IMR-90 (cell line): ENCODE measurements at regions not wholly inside any gene's neighbourhood (a gene's known extent, or its start where the extent isn't known, plus 50 kb on each side); places are given as distances from the start of the nearest gene placed in this dataset.

ENCODE experiments used
- ATAC-seq: fragments of 200-7000 bp; cut with Tn5 transposase; 2 replicates; pipeline ENCODE4 v1.9.1; 2020; ENCODE audit warnings: low read depth, mild to moderate bottlenecking, moderate library complexity
- BruUV-seq: library from RNA; stranded (reverse); fragments of 400-500 nt; replicated peaks from 2 replicates; lab custom pipeline; 2021; lab: Mats Ljungman, UMichigan
- CTCF ChIA-PET: fragments of 300-600 bp; formaldehyde crosslinking; extraction: SDS; loops from one replicate; lab custom pipeline; 2021; ENCODE audit warnings: antibody characterized with exemption; lab: Yijun Ruan, JAX
- POLR2A ChIA-PET: fragments of 300-600 bp; sonication (Branson Sonifier 250); formaldehyde crosslinking; loops from one replicate; lab custom pipeline; 2022; ENCODE audit warnings: antibody characterized with exemption; ENCODE audit not compliant: unreplicated experiment; lab: Charles Lee
- DNase-seq: peaks from one replicate; pipeline ENCODE4 v3.0.0; 2013
- H2AFZ ChIP-seq: replicated peaks from 2 replicates; pipeline ENCODE3; 2013; ENCODE audit warnings: low read length, mild to moderate bottlenecking; ENCODE audit not compliant: poor library complexity
- H2AK5ac ChIP-seq: 2 replicates; pipeline ENCODE4 v1.6.1; 2013; ENCODE audit warnings: low read depth, low read length, inconsistent platforms
- H2AK9ac ChIP-seq: replicated peaks from 2 replicates; pipeline ENCODE3; 2013; ENCODE audit warnings: mild to moderate bottlenecking, low read depth, low read length, moderate library complexity; ENCODE audit not compliant: poor library complexity
- H2BK120ac ChIP-seq: 2 replicates; pipeline ENCODE4 v1.6.1; 2013; ENCODE audit warnings: low read depth, low read length, inconsistent platforms
- H2BK15ac ChIP-seq: 3 replicates; pipeline ENCODE4 v1.6.1; 2013; ENCODE audit warnings: low read depth, low read length, inconsistent platforms
- H2BK20ac ChIP-seq: 2 replicates; pipeline ENCODE4 v1.6.1; 2013; ENCODE audit warnings: low read depth, mild to moderate bottlenecking, inconsistent platforms, low read length, moderate library complexity
- H2BK5ac ChIP-seq: 2 replicates; pipeline ENCODE4 v1.6.1; 2013; ENCODE audit warnings: mild to moderate bottlenecking, low read depth, low read length, inconsistent platforms; ENCODE audit not compliant: poor library complexity, severe bottlenecking
- H3K14ac ChIP-seq: replicated peaks from 2 replicates; pipeline ENCODE4 v1.6.1; 2013; ENCODE audit warnings: low read depth, low read length, inconsistent platforms
- H3K18ac ChIP-seq: 2 replicates; pipeline ENCODE4 v1.6.1; 2013; ENCODE audit warnings: low read depth, low read length, control low read depth
- H3K23ac ChIP-seq: 2 replicates; pipeline ENCODE4 v1.6.1; 2013; ENCODE audit warnings: low read depth, low read length, inconsistent platforms
- H3K27ac ChIP-seq: 2 replicates; pipeline ENCODE4 v1.5.1; 2013; ENCODE audit warnings: mild to moderate bottlenecking, control low read depth, low read length; ENCODE audit not compliant: insufficient read depth
- H3K27me3 ChIP-seq: 2 replicates; pipeline ENCODE4 v1.6.1; 2013; ENCODE audit warnings: low read length; ENCODE audit not compliant: control insufficient read depth, insufficient read depth
- H3K36me3 ChIP-seq: 2 replicates; pipeline ENCODE4 v1.6.1; 2013; ENCODE audit warnings: low read length, mixed read lengths; ENCODE audit not compliant: control insufficient read depth, insufficient read depth
- H3K4ac ChIP-seq: 2 replicates; pipeline ENCODE4 v1.6.1; 2013; ENCODE audit warnings: low read depth, low read length, inconsistent platforms
- H3K4me1 ChIP-seq: 2 replicates; pipeline ENCODE4 v1.6.1; 2013; ENCODE audit warnings: low read length, mixed read lengths; ENCODE audit not compliant: control insufficient read depth, insufficient read depth
- H3K4me2 ChIP-seq: 2 replicates; pipeline ENCODE4 v1.6.1; 2013; ENCODE audit warnings: low read depth, mild to moderate bottlenecking, control low read depth, low read length, moderate library complexity
- H3K4me3 ChIP-seq: 2 replicates; pipeline ENCODE4 v1.5.1; 2013; ENCODE audit warnings: low read depth, mild to moderate bottlenecking, control low read depth, low read length, moderate library complexity; ENCODE audit not compliant: insufficient read depth
- H3K56ac ChIP-seq: 2 replicates; pipeline ENCODE4 v1.6.1; 2013; ENCODE audit warnings: low read length, inconsistent platforms; ENCODE audit not compliant: insufficient read depth; ENCODE audit errors: extremely low read depth
- H3K79me1 ChIP-seq, 2 experiments: 2 replicates each; pipeline ENCODE4 v1.6.1; 2013; ENCODE audit warnings: low read length in 2 of 2, inconsistent platforms in 1 of 2, low read depth in 1 of 2
- H3K9ac ChIP-seq: 2 replicates; pipeline ENCODE4 v1.6.1; 2013; ENCODE audit warnings: low read depth, low read length, control low read depth
- H3K9me1 ChIP-seq: 2 replicates; pipeline ENCODE4 v1.6.1; 2013; ENCODE audit warnings: low read length, inconsistent platforms; ENCODE audit not compliant: insufficient read depth
- H3K9me3 ChIP-seq: 2 replicates; pipeline ENCODE4 v1.6.1; 2013; ENCODE audit warnings: low read length; ENCODE audit not compliant: control insufficient read depth, insufficient read depth
- H4K20me1 ChIP-seq: 2 replicates; pipeline ENCODE4 v1.6.1; 2013; ENCODE audit warnings: low read length, inconsistent platforms; ENCODE audit not compliant: insufficient read depth
- H4K5ac ChIP-seq: 2 replicates; pipeline ENCODE4 v1.6.1; 2013; ENCODE audit warnings: mild to moderate bottlenecking, low read depth, low read length, control low read depth
- H4K8ac ChIP-seq, 2 experiments: 2 replicates each; pipeline ENCODE4 v1.6.1; 2013; ENCODE audit warnings: low read depth in 2 of 2, low read length in 2 of 2, control low read depth in 1 of 2, inconsistent platforms in 1 of 2
- H4K91ac ChIP-seq: 2 replicates; pipeline ENCODE4 v1.6.1; 2013; ENCODE audit warnings: low read depth, low read length, inconsistent platforms; ENCODE audit not compliant: insufficient read depth
- BHLHE40 ChIP-seq: fragments of 150-350 bp; IDR thresholded peaks from 2 replicates; pipeline ENCODE4 v1.6.1; 2016; ENCODE audit warnings: mild to moderate bottlenecking, low read depth, low read length
- CEBPB ChIP-seq: IDR thresholded peaks from 2 replicates; pipeline ENCODE4 v1.6.1; 2012; ENCODE audit warnings: low read depth, low read length, improper control_type of control experiment
- CHD1 ChIP-seq: IDR thresholded peaks from 2 replicates; pipeline ENCODE4 v1.6.1; 2012; ENCODE audit warnings: low read depth, low read length, improper control_type of control experiment
- ELK1 ChIP-seq: fragments of 150-350 bp; IDR thresholded peaks from 2 replicates; pipeline ENCODE4 v1.6.1; 2016; ENCODE audit warnings: low read depth, mild to moderate bottlenecking, low read length, moderate library complexity, borderline replicate concordance
- FOS ChIP-seq: fragments of 150-350 bp; IDR thresholded peaks from 2 replicates; pipeline ENCODE4 v1.6.1; 2016; ENCODE audit warnings: low read depth, low read length
- MAZ ChIP-seq: IDR thresholded peaks from 2 replicates; pipeline ENCODE4 v1.6.1; 2012; ENCODE audit warnings: low read depth, mild to moderate bottlenecking, low read length, improper control_type of control experiment, moderate library complexity, borderline replicate concordance
- MXI1 ChIP-seq: IDR thresholded peaks from 2 replicates; pipeline ENCODE4 v1.6.1; 2012; ENCODE audit warnings: low read depth, mild to moderate bottlenecking, low read length, moderate library complexity, borderline replicate concordance
- NFE2L2 ChIP-seq: fragments of 150-350 bp; IDR thresholded peaks from 2 replicates; pipeline ENCODE4 v1.6.1; 2016; ENCODE audit warnings: low read depth, mild to moderate bottlenecking, low read length
- RAD21 ChIP-seq: IDR thresholded peaks from 2 replicates; pipeline ENCODE4 v1.6.1; 2012; ENCODE audit warnings: low read length, improper control_type of control experiment
- RFX5 ChIP-seq: IDR thresholded peaks from 2 replicates; pipeline ENCODE4 v1.8.0; 2012; ENCODE audit warnings: low read depth, mild to moderate bottlenecking, low read length, moderate library complexity
- USF2 ChIP-seq: fragments of 150-350 bp; IDR thresholded peaks from 2 replicates; pipeline ENCODE4 v1.6.1; 2017; ENCODE audit warnings: mild to moderate bottlenecking, antibody characterized with exemption, low read length, low read depth
- WGBS, 2 experiments: methylation state at CpG; one replicate each; pipeline versions ENCODE4 v1.1.5 to v1.1.7; 2013; ENCODE audit warnings: missing lambda C conversion rate in 2 of 2; ENCODE audit not compliant: insufficient read length in 1 of 2; ENCODE audit errors: extremely low coverage in 2 of 2; 5-methylcytosine and 5-hydroxymethylcytosine counted together
- dilution Hi-C: fragments of 300-500 bp; cut with HindIII; formaldehyde crosslinking; loops from one replicate; pipeline ENCODE4 v1.14.3; 2018; ENCODE audit warnings: low sequenced_read_pairs; ENCODE audit not compliant: unreplicated experiment
- in situ Hi-C: fragments of 300-500 bp; cut with MboI; formaldehyde crosslinking; loops from 3 replicates; pipeline ENCODE4 v1.14.3; 2019; ENCODE audit warnings: low sequenced_read_pairs, inconsistent platforms, mixed read lengths
- intact Hi-C: fragments of 100-400 bp; cut with micrococcal nuclease; formaldehyde crosslinking; loops from 2 replicates; pipeline ENCODE4 v1.10.0; 2022
- TF ChIP-seq, protein P1 (sequence below): conservative IDR thresholded peaks from 2 replicates; pipeline ENCODE4 v1.5.1; 2012; ENCODE audit warnings: mild to moderate bottlenecking, low read depth, low read length, improper control_type of control experiment

- Histone ChIP-seq H4K8ac (no peak overlapping the region), H3K14ac (no peak overlapping the region), H4K20me1 (no peaks in the 10 kb centered on the region), H4K5ac (no peak overlapping the region), H3K36me3 (no peaks in the 10 kb centered on the region), H3K27ac (no peak overlapping the region), H2BK15ac (no peak overlapping the region), H3K4me2 (no peak overlapping the region), H3K4ac (no peak overlapping the region), H3K56ac (no peak overlapping the region), H3K9me1 (no peaks in the 10 kb centered on the region), H2BK5ac (no peak overlapping the region), H2BK20ac (no peak overlapping the region), H3K79me1 (no peaks in the 10 kb centered on the region), H2AK5ac (no peak overlapping the region), H3K27me3 (no peaks in the 10 kb centered on the region), H3K9ac (no peak overlapping the region), H2AFZ (no peak overlapping the region), H3K9me3 (no peaks in the 10 kb centered on the region), H3K4me3 (no peak overlapping the region), H3K18ac (no peak overlapping the region), H2BK120ac (no peak overlapping the region), H4K91ac (no peak overlapping the region), H3K23ac (no peak overlapping the region), H2AK9ac (no peak overlapping the region), H3K4me1 (no peaks in the 10 kb centered on the region)
- POLR2A ChIA-PET, result no interaction called here
- intact Hi-C loops (no loop called here), dilution Hi-C loops (no loop called here), in situ Hi-C loops (no loop called here)
- TF ChIP-seq USF2, result no peak
- TF ChIP-seq MXI1, result no peak
- TF ChIP-seq BHLHE40, result no peak
- TF ChIP-seq FOS, result no peak
- no peak for TF ChIP-seq NFE2L2
- TF ChIP-seq RFX5, result no peak
- no peak for TF ChIP-seq CEBPB
- TF ChIP-seq RAD21, result no peak
- no peak for TF ChIP-seq ELK1
- TF ChIP-seq CHD1, result no peak
- TF ChIP-seq, protein P1, sequence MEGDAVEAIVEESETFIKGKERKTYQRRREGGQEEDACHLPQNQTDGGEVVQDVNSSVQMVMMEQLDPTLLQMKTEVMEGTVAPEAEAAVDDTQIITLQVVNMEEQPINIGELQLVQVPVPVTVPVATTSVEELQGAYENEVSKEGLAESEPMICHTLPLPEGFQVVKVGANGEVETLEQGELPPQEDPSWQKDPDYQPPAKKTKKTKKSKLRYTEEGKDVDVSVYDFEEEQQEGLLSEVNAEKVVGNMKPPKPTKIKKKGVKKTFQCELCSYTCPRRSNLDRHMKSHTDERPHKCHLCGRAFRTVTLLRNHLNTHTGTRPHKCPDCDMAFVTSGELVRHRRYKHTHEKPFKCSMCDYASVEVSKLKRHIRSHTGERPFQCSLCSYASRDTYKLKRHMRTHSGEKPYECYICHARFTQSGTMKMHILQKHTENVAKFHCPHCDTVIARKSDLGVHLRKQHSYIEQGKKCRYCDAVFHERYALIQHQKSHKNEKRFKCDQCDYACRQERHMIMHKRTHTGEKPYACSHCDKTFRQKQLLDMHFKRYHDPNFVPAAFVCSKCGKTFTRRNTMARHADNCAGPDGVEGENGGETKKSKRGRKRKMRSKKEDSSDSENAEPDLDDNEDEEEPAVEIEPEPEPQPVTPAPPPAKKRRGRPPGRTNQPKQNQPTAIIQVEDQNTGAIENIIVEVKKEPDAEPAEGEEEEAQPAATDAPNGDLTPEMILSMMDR, result no peak
- TF ChIP-seq MAZ, result no peak
- DNase-seq (peak; percentile 4), ATAC-seq (no peak)
- no TSS peak for BruUV-seq
- CTCF ChIA-PET, result no interaction called here
- WGBS, 2 experiments, result no CpG with 5 or more reads among the region's 5 CpGs
Observed at GRCh38 chr3:157938154-157938779, 168.0 kb downstream of the SHOX2 start.
